RWPE2 (cell line): ENCODE measurements at regions not wholly inside any gene's neighbourhood (a gene's known extent, or its start where the extent isn't known, plus 50 kb on each side); places are given as distances from the start of the nearest gene placed in this dataset.

Experiments
- ATAC-seq: fragments of 200-7000 bp; cut with Tn5 transposase; 3 replicates; pipeline ENCODE4 v1.9.1; 2021; ENCODE audit warnings: low read depth
- DNase-seq: peaks from one replicate; pipeline ENCODE4 v3.0.0-alpha.2; 2020; ENCODE audit warnings: low spot score
- H3K27ac ChIP-seq: fragments of 450-650 bp; 2 replicates; pipeline ENCODE4 v1.5.1; 2017; ENCODE audit warnings: mild to moderate bottlenecking; ENCODE audit not compliant: poor library complexity, severe bottlenecking
- H3K27me3 ChIP-seq: fragments of 250-450 bp; sonication (Bioruptor Pico); 2 replicates; pipeline ENCODE4 v1.5.1; 2021; ENCODE audit warnings: mild to moderate bottlenecking, moderate library complexity; ENCODE audit not compliant: insufficient read depth, poor library complexity, severe bottlenecking
- H3K36me3 ChIP-seq: fragments of 250-450 bp; sonication (Bioruptor Pico); 2 replicates; pipeline ENCODE4 v1.5.1; 2020; ENCODE audit warnings: low read depth, mild to moderate bottlenecking, moderate library complexity
- H3K4me1 ChIP-seq: fragments of 250-450 bp; sonication (Bioruptor Pico); 2 replicates; pipeline ENCODE4 v1.5.1; 2021; ENCODE audit warnings: mild to moderate bottlenecking, moderate library complexity; ENCODE audit not compliant: insufficient read depth, poor library complexity, severe bottlenecking
- H3K4me3 ChIP-seq: fragments of 250-450 bp; sonication (Bioruptor Pico); 2 replicates; pipeline ENCODE4 v1.5.1; 2021; ENCODE audit warnings: mild to moderate bottlenecking, moderate library complexity; ENCODE audit not compliant: severe bottlenecking
- H3K9me3 ChIP-seq: fragments of 250-450 bp; sonication (Bioruptor Pico); 2 replicates; pipeline ENCODE4 v1.5.1; 2021; ENCODE audit warnings: mild to moderate bottlenecking, moderate library complexity; ENCODE audit not compliant: severe bottlenecking
- CTCF ChIP-seq: fragments of 450-650 bp; IDR thresholded peaks from one replicate; pipeline ENCODE4 v1.5.1; 2017; ENCODE audit warnings: mild to moderate bottlenecking, moderate library complexity; ENCODE audit not compliant: poor library complexity, severe bottlenecking

GRCh38 chr5:14090755-14091154 is 52.4 kb upstream of the TRIO start:
- no peak for TF ChIP-seq CTCF
- DNase-seq = no peak
- no peak overlapping the region for H3K4me3 ChIP-seq

DNA sequence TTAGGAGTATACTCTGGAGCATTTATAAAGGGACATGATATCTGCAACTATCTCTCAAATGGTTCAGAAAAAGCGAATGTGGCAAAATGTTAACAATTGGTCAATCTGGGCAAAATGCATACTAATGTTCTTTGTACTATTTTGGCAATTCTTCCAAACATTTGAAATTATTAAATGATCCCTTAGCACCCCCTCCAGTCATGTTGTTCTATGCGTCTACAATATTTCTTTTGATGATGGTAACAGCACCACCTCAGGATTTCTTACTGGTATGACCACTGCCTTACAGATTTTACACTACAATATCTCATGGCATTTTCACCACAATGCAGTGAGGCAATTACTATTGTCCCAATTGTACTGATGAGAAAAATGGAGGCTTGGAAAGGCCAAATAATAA is 52.9 kb upstream of the TRIO start:
- no peaks in the 10 kb centered on the region for H3K4me1 ChIP-seq
- TF ChIP-seq CTCF = peak; percentile 23
- no peak overlapping the region for H3K27ac ChIP-seq
- H3K36me3 ChIP-seq = no peaks in the 10 kb centered on the region
- DNase-seq = no peak
- ATAC-seq = no peak
- H3K9me3 ChIP-seq = no peaks in the 10 kb centered on the region
- H3K4me3 ChIP-seq = no peak overlapping the region
- no peaks in the 10 kb centered on the region for H3K27me3 ChIP-seq

More at GRCh38 chr5:14090755-14091154, 52.4 kb upstream of the TRIO start:
- Histone ChIP-seq H3K4me1 (no peaks in the 10 kb centered on the region), H3K36me3 (no peaks in the 10 kb centered on the region), H3K27ac (no peak overlapping the region), H3K9me3 (no peaks in the 10 kb centered on the region), H3K27me3 (no peaks in the 10 kb centered on the region)
- ATAC-seq = no peak

DNA sequence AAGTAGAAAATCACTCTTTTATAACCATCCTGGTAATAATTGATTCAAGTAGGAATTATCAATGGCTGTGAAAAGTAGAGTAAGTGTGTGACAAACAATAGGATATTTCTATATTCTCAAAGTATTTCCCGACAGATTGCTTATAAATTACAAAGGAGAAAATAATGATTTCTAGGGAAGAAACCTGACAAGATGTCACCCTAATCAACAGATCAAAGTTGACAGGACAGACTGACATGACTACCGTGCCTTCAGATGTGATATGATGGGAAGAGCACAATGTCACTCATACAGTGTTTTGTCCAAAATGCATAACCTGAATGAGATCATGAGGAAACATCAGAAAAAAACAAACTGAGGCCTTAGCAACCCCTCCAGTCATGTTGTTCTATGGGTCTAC is 53.9 kb upstream of the TRIO start:
- H3K36me3 ChIP-seq = no peaks in the 10 kb centered on the region
- H3K27me3 ChIP-seq = no peaks in the 10 kb centered on the region
- H3K9me3 ChIP-seq = no peaks in the 10 kb centered on the region
- no peak overlapping the region for H3K27ac ChIP-seq
- DNase-seq (no peak), ATAC-seq (no peak)
- no peak overlapping the region for H3K4me3 ChIP-seq
- no peak for TF ChIP-seq CTCF
- H3K4me1 ChIP-seq = no peaks in the 10 kb centered on the region

- H3K4me1 ChIP-seq = no peaks in the 10 kb centered on the region
- H3K9me3 ChIP-seq = no peaks in the 10 kb centered on the region
- DNase-seq (no peak), ATAC-seq (peak; percentile 36; the same call in 1 of the 3 replicates)
- no peak for TF ChIP-seq CTCF
- H3K27me3 ChIP-seq = no peaks in the 10 kb centered on the region
- no peak overlapping the region for H3K4me3 ChIP-seq
- H3K36me3 ChIP-seq = no peaks in the 10 kb centered on the region
- H3K27ac ChIP-seq = no peak overlapping the region
Measured at GRCh38 chr5:14086261-14086660, 56.9 kb upstream of the TRIO start.

GRCh38 chr5:14082973-14083372 is 60.2 kb upstream of the TRIO start:
- Histone ChIP-seq H3K36me3 (no peaks in the 10 kb centered on the region), H3K4me3 (no peak overlapping the region), H3K27ac (no peak overlapping the region), H3K4me1 (no peaks in the 10 kb centered on the region), H3K27me3 (no peaks in the 10 kb centered on the region), H3K9me3 (no peaks in the 10 kb centered on the region)
- TF ChIP-seq CTCF = no peak
- ATAC-seq (no peak), DNase-seq (no peak)
